ENCODE measurements at regions not wholly inside any gene's neighbourhood (a gene's known extent, or its start where the extent isn't known, plus 50 kb on each side); places are given as distances from the start of the nearest gene placed in this dataset.
"Not testable (repeated sequence)": the region's sequence is repeated elsewhere in the genome, so short reads cannot be mapped to it uniquely, and the experiment has no call there.

DNA sequence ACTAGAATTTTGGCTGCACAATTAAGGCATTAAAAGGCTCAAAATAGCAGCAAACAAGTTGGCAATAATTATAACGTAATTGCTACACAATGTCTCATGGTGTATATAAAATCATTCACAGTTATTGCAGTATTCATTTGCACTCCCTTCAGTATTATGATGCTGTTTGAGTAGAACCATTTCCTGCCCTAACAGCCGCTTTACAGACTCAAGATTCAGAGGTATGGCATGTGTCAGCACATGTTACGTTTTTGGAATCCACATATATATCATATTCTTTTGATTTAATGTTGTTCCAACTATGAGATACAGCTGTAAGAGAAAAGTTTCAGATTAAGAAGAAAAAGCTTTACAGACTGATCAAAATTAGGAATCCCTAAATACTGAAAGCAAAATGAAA is 56.3 kb upstream of the NCKAP5 start:
- DNase-seq (ENCODE audit: low spot score), result no peak

DNA sequence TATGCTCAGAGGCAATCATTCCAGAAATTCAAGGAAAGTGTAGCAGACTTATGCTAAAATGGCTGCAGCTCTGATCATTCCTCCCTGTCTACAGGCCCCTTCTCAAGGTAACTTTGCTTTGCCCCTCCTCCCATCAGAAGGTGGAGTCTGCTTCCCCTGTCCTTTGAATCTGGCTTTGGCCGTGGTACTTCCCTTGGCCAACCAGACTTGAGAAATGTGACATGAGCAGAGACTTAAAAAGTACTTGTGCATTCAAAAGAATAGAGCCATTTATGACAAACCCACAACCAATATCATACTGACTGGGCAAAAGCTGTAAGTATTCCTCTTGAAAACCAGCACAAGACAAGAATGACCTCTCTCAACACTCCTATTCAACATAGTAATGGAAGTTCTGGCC is 59.5 kb upstream of the NCKAP5 start:
- DNase-seq (ENCODE audit: low spot score), result no peak

DNA sequence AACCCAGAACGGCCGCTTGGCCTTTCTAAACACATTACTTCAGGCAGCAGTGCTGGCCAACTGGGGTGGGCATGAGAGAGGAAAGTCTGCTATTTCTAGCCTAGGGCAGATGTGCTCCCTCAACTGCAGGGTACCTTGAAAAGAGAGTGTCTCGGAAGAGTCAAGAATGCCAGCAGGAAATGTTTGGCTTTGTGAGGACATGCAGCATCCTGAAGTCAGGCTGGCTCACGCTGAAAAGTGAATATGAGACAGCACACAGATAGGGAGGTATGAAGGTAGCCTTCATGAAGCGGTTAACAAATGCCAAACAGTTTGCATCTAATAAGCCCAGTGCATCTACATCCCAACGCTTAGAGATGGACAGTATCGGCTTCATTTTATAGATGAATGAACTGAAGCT is 65.0 kb upstream of the NCKAP5 start:
- DNase-seq (ENCODE audit: low spot score), result no peak

DNA sequence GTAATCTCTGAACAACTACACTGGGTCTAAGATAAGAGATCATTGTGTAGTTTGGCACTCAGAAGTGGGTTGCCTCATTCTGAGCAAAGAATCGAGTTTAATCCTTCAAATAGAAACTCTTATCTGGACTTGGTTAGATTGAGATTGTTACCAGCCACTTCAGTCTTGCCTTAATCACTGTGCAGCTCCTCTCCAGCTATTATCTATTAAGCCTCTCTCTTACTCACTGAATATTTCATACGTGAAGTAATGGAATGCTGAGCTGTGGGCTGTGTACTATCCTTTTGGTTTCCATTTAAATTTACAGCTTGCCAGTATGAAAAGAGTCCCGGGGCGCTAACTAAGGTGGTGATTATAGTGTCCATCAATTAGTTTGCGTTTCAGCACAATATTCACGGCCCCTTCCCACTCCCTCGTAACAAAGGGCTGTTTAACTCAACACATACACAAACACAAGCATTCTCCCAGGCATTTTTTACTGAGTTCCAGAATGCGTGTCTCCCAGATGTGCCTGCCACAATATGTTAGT is 65.7 kb upstream of the NCKAP5 start:
- DNase-seq (ENCODE audit: low spot score), result peak; percentile 70

DNA sequence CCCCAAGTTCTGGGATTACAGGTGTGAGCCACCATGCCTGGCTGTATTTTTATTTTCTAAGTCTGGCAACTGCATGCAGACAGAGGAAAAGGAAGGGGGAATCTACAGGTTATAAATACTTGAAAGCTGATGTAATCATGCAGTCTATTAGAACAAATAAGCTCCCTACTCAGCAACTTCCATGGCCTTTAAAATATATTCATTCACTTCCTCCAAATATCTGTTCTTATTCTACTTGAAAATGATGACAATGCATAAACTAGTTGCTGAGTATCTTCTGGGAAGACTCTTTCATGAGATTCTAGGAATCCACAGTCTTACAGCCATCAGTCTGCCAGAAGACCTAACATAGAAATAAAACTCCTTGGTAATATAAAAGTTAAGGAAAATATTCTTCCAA is 66.9 kb upstream of the NCKAP5 start:
- DNase-seq (ENCODE audit: low spot score), result no peak

DNA sequence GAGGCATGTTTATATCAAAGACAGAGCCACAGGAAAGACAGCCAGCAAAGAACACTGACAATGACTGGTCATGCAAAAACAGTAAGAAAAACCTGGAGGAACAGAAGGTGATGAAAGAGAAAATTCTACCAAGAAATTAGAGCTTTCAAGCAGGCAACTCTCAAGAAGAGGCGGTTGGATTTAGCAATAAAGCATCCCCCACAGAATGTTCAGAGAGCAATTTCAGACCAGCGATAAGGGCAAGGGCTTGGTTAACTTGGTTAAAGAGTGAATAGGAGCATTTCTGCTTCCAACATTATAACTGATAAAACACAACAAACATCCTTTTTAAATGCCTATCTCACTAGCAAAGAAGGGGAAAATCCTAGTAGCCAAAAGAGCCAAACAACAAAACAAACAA is 68.0 kb upstream of the NCKAP5 start:
- no peak for DNase-seq (ENCODE audit: low spot score)

DNA sequence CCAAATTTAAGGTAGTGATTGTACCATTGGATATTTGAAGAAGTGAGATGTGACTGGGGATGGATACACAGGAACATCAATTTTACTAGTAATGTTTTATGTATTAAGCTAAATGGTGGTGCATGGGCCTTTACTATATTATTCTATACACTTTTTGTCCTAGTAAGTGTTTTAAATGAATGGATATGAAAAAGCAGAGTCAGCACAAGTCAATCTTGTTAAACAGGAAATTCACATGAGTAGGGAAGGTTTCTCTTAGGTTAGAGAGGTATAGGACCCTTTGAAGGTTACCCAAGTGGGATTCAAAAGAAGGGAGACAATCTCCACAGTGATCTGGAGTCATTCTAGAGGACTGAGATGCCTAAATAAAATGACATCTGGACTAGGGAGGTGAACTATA is 71.8 kb upstream of the NCKAP5 start:
- no peak for DNase-seq (ENCODE audit: low spot score)

DNA sequence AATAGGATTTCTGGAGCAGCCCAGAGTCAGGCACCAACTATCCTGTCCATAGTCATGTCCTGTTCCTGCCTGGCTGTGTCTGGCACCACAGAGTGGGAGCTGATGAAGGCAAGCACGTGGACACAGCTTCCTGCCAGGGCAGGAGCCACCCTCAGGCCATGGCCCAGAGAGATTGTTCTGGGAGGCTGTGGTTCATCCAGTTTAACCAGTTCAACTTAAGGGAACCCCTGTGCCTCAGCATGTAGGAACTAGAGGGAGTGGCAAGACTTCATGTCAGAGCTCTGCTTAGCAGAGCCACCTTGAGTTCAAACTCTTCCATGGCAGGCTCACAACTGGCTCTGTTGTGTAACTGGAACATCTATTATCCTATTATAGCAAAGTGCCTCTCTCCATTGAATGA is 73.2 kb upstream of the NCKAP5 start:
- DNase-seq (ENCODE audit: low spot score), result peak; percentile 27

DNA sequence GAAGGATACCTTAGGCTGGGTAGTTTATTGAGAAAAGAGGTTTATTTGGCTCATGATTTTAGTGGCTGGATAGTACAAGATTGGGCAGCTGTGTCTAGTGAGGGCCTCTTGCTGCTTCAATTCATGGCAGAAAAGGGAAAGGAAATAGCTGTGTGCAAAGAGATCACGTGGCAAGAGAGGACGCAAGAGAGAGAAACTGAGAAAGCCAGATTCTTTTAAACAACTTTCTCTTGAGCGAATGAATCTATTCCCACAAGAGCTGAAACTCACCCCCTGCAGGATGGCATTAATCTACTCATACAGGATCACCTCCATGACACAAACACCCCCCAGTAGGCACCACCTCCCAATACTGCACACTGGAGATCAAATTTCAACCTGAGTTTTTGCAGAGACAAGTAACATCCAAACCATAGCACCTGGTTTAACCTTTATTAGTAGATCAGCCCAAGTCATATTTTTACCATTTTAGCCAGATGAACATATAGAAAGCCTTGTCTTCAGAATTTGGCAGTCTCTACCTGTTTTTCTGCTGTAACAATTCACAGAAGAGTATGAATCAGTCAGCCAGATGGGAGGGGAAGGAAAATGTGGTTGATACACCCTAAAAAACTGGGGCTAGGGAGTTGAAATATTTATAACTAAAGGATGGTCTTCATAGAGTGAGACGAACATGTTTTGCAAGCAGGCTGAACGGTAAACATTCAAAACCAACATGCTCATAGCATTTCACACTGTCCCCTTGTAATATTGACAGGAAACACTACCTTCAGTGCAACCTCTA is 73.9 kb upstream of the NCKAP5 start:
- no peak for DNase-seq (ENCODE audit: low spot score)

DNA sequence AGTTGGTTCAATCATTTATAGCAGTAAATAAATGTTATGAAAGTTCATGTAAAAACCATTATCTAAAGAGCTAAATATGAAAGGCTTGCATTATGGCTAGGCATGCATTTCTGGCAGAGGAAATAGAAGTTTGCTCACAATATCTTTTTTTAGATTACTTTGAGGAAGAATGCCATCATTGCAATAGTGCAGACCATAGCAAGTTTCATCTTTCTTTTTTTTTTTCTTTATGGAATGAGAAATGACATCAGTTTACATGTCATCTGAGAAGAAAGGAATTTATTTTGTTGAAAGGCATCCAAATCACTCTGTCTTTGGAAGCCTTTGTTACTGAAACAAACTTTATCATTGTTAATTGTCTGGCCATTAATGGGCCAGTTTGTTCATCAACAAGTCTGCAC is 74.5 kb upstream of the NCKAP5 start:
- DNase-seq (ENCODE audit: low spot score), result peak; percentile 51

DNA sequence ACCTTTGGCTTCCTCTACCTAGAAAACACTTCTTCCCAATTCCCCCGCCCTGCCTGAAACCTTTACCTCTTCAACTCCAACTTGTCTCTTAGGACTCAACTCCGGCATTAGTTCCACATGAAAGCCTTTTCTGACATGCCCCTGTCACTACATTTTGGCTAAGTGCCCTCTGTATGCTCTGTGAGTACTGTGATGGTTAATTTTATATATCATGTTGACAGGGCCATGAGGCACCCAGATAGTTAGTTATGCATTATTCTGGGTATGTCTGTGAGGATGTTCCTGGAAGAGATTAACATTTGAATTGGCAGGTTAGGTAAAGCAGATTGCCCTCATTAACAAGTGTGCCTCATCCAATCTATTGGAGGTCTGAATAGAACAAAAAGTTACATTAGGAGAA is 75.6 kb upstream of the NCKAP5 start:
- no peak for DNase-seq (ENCODE audit: low spot score)

DNA sequence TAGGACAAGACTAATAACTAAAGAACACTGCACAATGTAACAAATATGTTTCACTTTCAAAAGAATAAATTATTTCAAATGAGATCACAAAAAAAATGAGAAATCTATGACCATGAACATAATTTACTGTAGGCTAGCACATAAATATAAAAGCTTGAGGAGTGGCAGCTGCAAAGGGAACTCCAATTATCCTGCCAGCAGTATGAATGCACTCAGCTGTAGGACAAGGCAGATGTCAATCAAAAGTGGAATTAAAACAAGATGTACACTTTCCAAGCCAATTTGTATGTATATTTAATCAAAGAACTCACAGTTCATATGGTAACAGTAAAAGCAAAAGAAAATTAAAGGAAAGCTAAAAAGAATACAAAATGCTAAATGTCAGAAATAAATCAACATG is 76.6 kb upstream of the NCKAP5 start:
- DNase-seq (ENCODE audit: low spot score), result no peak

DNA sequence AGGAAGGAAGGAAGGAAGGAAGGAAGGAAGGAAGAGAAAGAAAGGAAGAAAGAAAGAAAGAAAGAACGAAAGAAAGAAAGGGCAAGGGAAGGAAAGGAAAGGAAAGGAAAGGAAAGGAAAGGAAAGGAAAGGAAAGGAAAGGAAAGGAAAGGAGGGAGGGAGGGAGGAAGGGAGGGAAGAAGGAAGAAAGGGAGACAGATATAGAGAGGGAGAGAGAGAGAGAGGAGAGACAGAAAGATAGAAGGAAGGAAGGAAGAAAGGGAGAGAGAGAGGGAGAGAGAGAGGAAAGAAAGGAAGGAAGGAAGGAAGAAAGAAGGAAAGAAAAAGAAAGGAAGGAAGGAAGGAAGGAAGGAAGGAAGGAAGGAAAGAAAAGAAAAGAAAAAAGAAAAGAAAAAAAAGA is 79.1 kb upstream of the NCKAP5 start:
- not testable (repeated sequence) for DNase-seq (ENCODE audit: low spot score)

DNA sequence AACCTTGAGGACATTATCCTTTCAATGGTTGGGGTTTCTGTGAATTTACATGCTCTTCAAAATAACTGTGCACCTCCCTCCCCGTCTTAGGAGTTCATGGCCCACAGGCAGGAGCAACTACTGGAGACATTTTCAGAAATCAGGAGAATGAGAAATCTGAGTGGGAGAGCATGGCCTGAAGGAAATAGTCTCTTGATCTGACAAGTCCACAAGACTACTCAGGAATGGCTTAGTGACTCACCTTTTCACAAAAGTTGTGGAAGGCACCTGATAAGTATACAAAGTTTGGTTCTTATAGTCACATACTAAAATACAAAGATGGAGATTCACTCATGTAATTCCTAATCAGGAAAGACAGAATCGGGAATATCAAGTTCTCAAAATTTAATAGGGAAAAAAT is 83.6 kb upstream of the NCKAP5 start:
- no peak for DNase-seq (ENCODE audit: low spot score)

DNA sequence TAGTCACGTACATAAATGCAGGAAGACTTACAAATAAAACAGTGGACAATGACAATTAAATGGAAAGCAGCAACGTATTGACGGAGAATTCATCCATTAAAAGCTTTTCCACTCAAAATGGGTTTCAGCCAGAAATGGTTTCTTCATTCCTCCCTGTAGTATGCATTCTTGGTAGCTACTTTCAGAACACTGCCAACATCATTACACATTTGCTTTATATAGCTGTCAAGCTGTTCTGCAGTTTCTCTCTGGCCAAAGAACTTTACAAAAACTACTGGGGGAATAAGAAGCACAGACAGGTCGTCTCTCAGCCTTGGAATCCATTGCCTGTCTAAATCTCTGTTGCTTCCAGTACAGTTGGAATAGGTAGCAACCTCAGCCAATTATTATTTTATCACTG is 84.1 kb upstream of the NCKAP5 start:
- DNase-seq (ENCODE audit: low spot score), result peak; percentile 31

DNA sequence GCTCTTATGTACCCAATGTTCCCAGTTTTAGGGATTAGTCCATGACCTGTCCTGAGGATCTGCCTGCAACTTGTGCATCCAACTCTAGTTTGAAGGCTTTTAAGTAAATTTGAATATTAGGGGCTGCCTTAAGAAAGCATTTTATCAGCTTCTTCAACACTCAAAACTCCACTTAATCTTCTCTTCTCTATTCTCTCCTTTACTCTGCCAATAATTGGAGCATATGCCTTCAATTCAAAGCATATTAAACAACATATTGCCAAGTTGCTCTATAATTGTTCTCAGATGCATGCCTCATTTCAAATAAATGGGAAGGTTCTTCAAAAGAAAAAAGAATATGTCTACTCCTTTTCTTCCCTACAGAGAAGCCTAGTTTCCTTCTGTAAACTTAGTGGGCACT is 84.8 kb upstream of the NCKAP5 start:
- DNase-seq (ENCODE audit: low spot score), result no peak

DNA sequence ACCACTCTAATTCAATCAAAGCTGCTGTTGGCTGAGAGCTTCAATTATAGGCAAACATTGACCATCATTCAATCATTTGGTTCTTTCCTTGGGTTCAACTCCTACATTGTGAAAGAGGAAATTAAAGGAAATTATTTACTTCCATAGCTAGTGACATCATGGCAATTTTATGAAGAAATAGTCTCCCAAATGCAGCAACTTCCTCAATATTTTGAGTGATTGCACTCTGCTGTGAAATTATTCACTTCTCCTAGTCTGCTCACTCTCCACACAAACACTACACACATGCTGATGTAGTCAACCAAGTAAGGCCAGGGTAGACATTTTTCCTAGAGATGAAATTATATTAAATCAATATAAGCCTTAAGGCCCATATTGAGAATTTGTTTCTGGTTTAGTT is 86.7 kb upstream of the NCKAP5 start:
- DNase-seq (ENCODE audit: low spot score), result no peak

DNA sequence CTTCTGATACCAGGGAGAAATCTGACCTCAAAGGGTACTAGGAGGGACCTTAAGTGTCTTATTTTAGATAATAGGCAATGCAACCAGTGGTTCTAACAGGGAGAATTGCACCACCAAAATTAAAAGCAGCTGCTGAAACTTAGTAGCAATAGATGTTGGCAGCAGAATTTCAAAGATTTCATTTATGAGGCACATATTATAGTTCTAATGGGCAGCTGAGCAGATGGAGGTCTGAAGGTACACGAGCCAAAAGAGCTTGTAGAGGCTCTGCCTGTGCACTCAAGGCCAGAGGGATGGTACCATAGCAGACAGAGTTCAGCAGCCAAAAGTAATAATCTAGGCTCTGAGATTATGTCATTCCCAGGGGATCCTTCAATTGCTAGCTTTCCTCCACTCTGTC is 87.3 kb upstream of the NCKAP5 start:
- peak; percentile 35 for DNase-seq (ENCODE audit: low spot score)

DNA sequence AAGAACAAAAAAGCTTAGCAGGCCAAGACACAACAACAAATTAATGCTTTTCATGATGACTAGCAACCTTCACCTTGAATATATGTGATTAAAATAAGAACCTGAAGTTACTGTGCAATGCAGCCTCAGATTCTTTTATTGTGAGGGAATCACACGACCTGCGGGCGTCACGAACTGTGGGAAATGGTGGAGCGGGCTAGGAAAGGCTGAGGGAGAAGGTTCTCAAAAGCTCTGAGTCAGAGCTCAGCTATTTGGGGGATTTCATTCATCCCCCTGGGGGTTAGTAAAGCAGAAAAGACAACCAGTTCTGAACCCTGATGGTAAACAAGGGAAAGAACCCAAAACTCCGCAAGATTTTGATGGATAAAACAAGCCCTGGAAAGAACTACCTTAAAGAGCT is 89.3 kb upstream of the NCKAP5 start:
- DNase-seq (ENCODE audit: low spot score), result no peak

DNA sequence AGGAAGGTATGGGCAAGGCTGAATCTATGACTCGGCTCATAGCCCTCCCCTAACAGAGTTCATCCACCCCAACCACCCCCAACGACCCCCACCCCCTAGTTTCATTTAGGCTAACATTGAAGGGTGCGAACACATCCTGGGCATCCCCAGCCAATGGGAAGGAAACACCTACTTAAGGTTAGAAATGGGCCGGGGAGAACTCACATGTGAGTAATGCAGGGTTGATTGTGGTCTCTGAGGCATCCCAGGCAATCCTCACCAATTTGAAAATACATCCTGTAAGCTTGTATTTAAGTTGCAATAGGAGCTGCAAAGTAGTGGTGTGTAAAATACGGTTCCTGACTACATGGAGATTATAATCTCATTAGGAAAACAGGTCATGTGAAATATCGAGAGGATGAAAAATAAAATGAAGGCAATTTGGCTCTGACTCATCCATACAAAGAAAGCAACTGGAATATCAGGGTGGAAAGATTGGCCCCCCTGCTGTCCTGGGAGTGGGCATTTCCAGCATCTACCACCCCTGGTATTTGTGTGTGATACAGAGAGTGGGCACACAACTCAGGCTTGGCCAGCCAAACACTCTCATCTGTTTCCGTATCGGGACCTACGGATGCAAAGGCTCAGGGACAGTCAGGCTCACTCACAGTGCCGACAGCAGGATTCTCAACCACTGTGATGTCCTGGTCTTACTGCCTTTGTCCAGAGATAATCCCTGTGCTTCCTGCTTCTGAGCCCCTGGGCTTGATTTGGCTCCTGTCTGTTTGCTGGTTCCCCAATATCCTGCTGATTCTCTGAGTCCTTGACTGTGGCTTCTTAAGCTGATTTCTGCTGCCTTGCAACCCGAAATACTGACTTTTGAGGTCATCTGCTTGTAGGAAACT is 90.0 kb upstream of the NCKAP5 start:
- DNase-seq (ENCODE audit: low spot score), result no peak

DNA sequence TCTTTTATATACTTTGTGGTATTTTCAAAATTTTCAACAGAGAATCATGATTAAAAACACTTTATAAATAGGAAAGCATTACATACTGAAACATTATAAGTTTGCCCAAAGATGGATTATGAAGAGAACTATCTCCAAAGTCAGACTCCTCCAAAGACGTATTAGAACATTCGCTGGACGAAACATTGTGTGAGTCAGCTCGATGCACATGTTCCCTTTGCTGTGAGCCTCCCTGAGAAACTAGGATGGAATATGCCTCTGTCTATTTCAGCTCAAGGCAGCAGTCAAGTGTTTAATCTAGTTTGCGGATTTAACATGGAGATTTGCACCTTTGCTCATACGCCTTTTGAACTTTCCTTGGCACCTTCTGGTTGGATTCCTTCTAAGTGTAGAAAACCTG is 92.2 kb upstream of the NCKAP5 start:
- DNase-seq (ENCODE audit: low spot score), result no peak

DNA sequence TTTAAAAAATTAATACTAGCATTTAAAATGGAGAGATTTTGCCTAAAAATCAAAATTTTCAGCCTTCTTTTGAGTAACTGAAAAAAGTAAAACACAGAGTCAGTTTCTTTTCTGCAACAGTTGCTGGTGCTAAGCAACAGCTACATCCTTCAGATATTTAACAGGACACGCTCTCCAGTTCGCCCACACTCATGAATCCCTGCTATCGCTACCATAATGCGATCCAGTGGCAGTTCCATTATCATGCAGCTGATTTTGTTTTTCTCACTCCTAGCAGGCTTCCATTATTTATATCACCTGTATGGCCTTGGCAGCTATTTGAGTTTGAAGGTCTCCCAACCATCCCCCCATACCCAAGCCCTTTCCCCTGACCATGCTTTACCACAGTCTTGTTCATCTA is 93.1 kb upstream of the NCKAP5 start:
- DNase-seq (ENCODE audit: low spot score), result no peak

DNA sequence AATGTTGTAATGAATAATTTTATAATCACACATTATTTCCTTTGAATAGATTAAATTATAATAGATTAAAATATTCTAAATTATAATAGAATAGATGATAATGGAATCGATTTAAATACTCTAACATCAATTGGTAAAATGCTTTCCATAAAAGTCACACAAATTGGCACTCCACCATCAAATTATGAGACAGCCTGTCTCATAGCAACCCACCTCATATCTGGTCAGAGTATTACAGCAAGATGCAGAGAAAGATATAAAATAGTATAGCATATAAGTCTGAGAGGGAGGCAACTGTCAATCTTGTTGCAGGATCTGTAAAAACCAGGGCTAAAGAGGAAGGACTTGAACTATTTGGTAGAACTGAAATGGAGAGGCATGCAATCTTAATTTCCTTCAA is 98.4 kb upstream of the NCKAP5 start:
- DNase-seq (ENCODE audit: low spot score), result no peak

Measured in AG20443 (cell line).